IMR-90 (cell line): ENCODE measurements at regions not wholly inside any gene's neighbourhood (a gene's known extent, or its start where the extent isn't known, plus 50 kb on each side); places are given as distances from the start of the nearest gene placed in this dataset.

Source experiments
- ATAC-seq: fragments of 200-7000 bp; cut with Tn5 transposase; 2 replicates; pipeline ENCODE4 v1.9.1; 2020; ENCODE audit warnings: low read depth, mild to moderate bottlenecking, moderate library complexity
- BruUV-seq: library from RNA; stranded (reverse); fragments of 400-500 nt; replicated peaks from 2 replicates; lab custom pipeline; 2021; lab: Mats Ljungman, UMichigan
- CTCF ChIA-PET: fragments of 300-600 bp; formaldehyde crosslinking; extraction: SDS; loops from one replicate; lab custom pipeline; 2021; ENCODE audit warnings: antibody characterized with exemption; lab: Yijun Ruan, JAX
- POLR2A ChIA-PET: fragments of 300-600 bp; sonication (Branson Sonifier 250); formaldehyde crosslinking; loops from one replicate; lab custom pipeline; 2022; ENCODE audit warnings: antibody characterized with exemption; ENCODE audit not compliant: unreplicated experiment; lab: Charles Lee
- DNase-seq: peaks from one replicate; pipeline ENCODE4 v3.0.0; 2013
- H2AFZ ChIP-seq: replicated peaks from 2 replicates; pipeline ENCODE3; 2013; ENCODE audit warnings: low read length, mild to moderate bottlenecking; ENCODE audit not compliant: poor library complexity
- H2AK5ac ChIP-seq: 2 replicates; pipeline ENCODE4 v1.6.1; 2013; ENCODE audit warnings: low read depth, low read length, inconsistent platforms
- H2AK9ac ChIP-seq: replicated peaks from 2 replicates; pipeline ENCODE3; 2013; ENCODE audit warnings: mild to moderate bottlenecking, low read depth, low read length, moderate library complexity; ENCODE audit not compliant: poor library complexity
- H2BK120ac ChIP-seq: 2 replicates; pipeline ENCODE4 v1.6.1; 2013; ENCODE audit warnings: low read depth, low read length, inconsistent platforms
- H2BK15ac ChIP-seq: 3 replicates; pipeline ENCODE4 v1.6.1; 2013; ENCODE audit warnings: low read depth, low read length, inconsistent platforms
- H2BK20ac ChIP-seq: 2 replicates; pipeline ENCODE4 v1.6.1; 2013; ENCODE audit warnings: low read depth, mild to moderate bottlenecking, inconsistent platforms, low read length, moderate library complexity
- H2BK5ac ChIP-seq: 2 replicates; pipeline ENCODE4 v1.6.1; 2013; ENCODE audit warnings: mild to moderate bottlenecking, low read depth, low read length, inconsistent platforms; ENCODE audit not compliant: poor library complexity, severe bottlenecking
- H3K14ac ChIP-seq: replicated peaks from 2 replicates; pipeline ENCODE4 v1.6.1; 2013; ENCODE audit warnings: low read depth, low read length, inconsistent platforms
- H3K18ac ChIP-seq: 2 replicates; pipeline ENCODE4 v1.6.1; 2013; ENCODE audit warnings: low read depth, low read length, control low read depth
- H3K23ac ChIP-seq: 2 replicates; pipeline ENCODE4 v1.6.1; 2013; ENCODE audit warnings: low read depth, low read length, inconsistent platforms
- H3K27ac ChIP-seq: 2 replicates; pipeline ENCODE4 v1.5.1; 2013; ENCODE audit warnings: mild to moderate bottlenecking, control low read depth, low read length; ENCODE audit not compliant: insufficient read depth
- H3K27me3 ChIP-seq: 2 replicates; pipeline ENCODE4 v1.6.1; 2013; ENCODE audit warnings: low read length; ENCODE audit not compliant: control insufficient read depth, insufficient read depth
- H3K36me3 ChIP-seq: 2 replicates; pipeline ENCODE4 v1.6.1; 2013; ENCODE audit warnings: low read length, mixed read lengths; ENCODE audit not compliant: control insufficient read depth, insufficient read depth
- H3K4ac ChIP-seq: 2 replicates; pipeline ENCODE4 v1.6.1; 2013; ENCODE audit warnings: low read depth, low read length, inconsistent platforms
- H3K4me1 ChIP-seq: 2 replicates; pipeline ENCODE4 v1.6.1; 2013; ENCODE audit warnings: low read length, mixed read lengths; ENCODE audit not compliant: control insufficient read depth, insufficient read depth
- H3K4me2 ChIP-seq: 2 replicates; pipeline ENCODE4 v1.6.1; 2013; ENCODE audit warnings: low read depth, mild to moderate bottlenecking, control low read depth, low read length, moderate library complexity
- H3K4me3 ChIP-seq: 2 replicates; pipeline ENCODE4 v1.5.1; 2013; ENCODE audit warnings: low read depth, mild to moderate bottlenecking, control low read depth, low read length, moderate library complexity; ENCODE audit not compliant: insufficient read depth
- H3K56ac ChIP-seq: 2 replicates; pipeline ENCODE4 v1.6.1; 2013; ENCODE audit warnings: low read length, inconsistent platforms; ENCODE audit not compliant: insufficient read depth; ENCODE audit errors: extremely low read depth
- H3K79me1 ChIP-seq, 2 experiments: 2 replicates each; pipeline ENCODE4 v1.6.1; 2013; ENCODE audit warnings: low read length in 2 of 2, inconsistent platforms in 1 of 2, low read depth in 1 of 2
- H3K9ac ChIP-seq: 2 replicates; pipeline ENCODE4 v1.6.1; 2013; ENCODE audit warnings: low read depth, low read length, control low read depth
- H3K9me1 ChIP-seq: 2 replicates; pipeline ENCODE4 v1.6.1; 2013; ENCODE audit warnings: low read length, inconsistent platforms; ENCODE audit not compliant: insufficient read depth
- H3K9me3 ChIP-seq: 2 replicates; pipeline ENCODE4 v1.6.1; 2013; ENCODE audit warnings: low read length; ENCODE audit not compliant: control insufficient read depth, insufficient read depth
- H4K20me1 ChIP-seq: 2 replicates; pipeline ENCODE4 v1.6.1; 2013; ENCODE audit warnings: low read length, inconsistent platforms; ENCODE audit not compliant: insufficient read depth
- H4K5ac ChIP-seq: 2 replicates; pipeline ENCODE4 v1.6.1; 2013; ENCODE audit warnings: mild to moderate bottlenecking, low read depth, low read length, control low read depth
- H4K8ac ChIP-seq, 2 experiments: 2 replicates each; pipeline ENCODE4 v1.6.1; 2013; ENCODE audit warnings: low read depth in 2 of 2, low read length in 2 of 2, control low read depth in 1 of 2, inconsistent platforms in 1 of 2
- H4K91ac ChIP-seq: 2 replicates; pipeline ENCODE4 v1.6.1; 2013; ENCODE audit warnings: low read depth, low read length, inconsistent platforms; ENCODE audit not compliant: insufficient read depth
- MAFK ChIP-seq: IDR thresholded peaks from 2 replicates; pipeline ENCODE4 v1.6.1; 2012; ENCODE audit warnings: low read depth, low read length, improper control_type of control experiment
- WGBS, 2 experiments: methylation state at CpG; one replicate each; pipeline versions ENCODE4 v1.1.5 to v1.1.7; 2013; ENCODE audit warnings: missing lambda C conversion rate in 2 of 2; ENCODE audit not compliant: insufficient read length in 1 of 2; ENCODE audit errors: extremely low coverage in 2 of 2; 5-methylcytosine and 5-hydroxymethylcytosine counted together
- dilution Hi-C: fragments of 300-500 bp; cut with HindIII; formaldehyde crosslinking; loops from one replicate; pipeline ENCODE4 v1.14.3; 2018; ENCODE audit warnings: low sequenced_read_pairs; ENCODE audit not compliant: unreplicated experiment
- in situ Hi-C: fragments of 300-500 bp; cut with MboI; formaldehyde crosslinking; loops from 3 replicates; pipeline ENCODE4 v1.14.3; 2019; ENCODE audit warnings: low sequenced_read_pairs, inconsistent platforms, mixed read lengths
- intact Hi-C: fragments of 100-400 bp; cut with micrococcal nuclease; formaldehyde crosslinking; loops from 2 replicates; pipeline ENCODE4 v1.10.0; 2022

DNA sequence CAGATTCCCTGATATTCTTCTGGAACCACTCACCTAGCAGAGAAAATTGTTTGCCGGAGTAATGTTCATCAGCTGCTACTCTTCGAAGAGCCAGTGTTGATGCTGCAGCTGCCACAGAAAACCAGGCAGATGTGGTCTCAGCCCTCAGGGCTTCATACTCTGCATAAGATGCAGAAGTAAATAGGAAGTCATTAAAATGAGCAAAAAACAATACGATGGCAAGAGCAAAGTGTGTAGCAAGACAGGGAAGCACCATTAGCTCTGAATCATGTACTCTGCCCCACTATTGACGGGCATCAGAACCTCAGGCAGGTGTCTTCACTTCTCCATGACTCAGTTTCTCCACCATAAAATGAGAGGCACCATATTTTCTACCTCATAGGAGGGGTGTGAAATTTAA lies 991.6 kb upstream of the TMEM132C start:
- H3K27me3 ChIP-seq: no peaks in the 10 kb centered on the region
- CTCF ChIA-PET: interaction anchor here (0.5 kb wide), 1 partner anchor 160 kb away, joined by 3 read pairs; no protein-coding TSS in a partner anchor
- no TSS peak for BruUV-seq
- no peak overlapping the region for H2BK5ac ChIP-seq
- no peak for TF ChIP-seq MAFK
- no peak overlapping the region for H3K27ac ChIP-seq
- dilution Hi-C loops (no loop called here), in situ Hi-C loops (no loop called here), intact Hi-C loops (no loop called here)
- H2AK9ac ChIP-seq: no peak overlapping the region
- H4K5ac ChIP-seq: no peak overlapping the region
- H2BK15ac ChIP-seq: no peak overlapping the region
- no peak overlapping the region for H3K14ac ChIP-seq
- no peak for DNase-seq
- no peak overlapping the region for H3K4me2 ChIP-seq
- H3K9me1 ChIP-seq: no peaks in the 10 kb centered on the region
- H3K4ac ChIP-seq: no peak overlapping the region
- no peak overlapping the region for H3K9ac ChIP-seq
- no peak overlapping the region for H3K4me3 ChIP-seq
- H2AK5ac ChIP-seq: no peak overlapping the region
- peaks cover 5% of the 10 kb centered on the region; the same call in 1 of the 2 replicates for H3K9me3 ChIP-seq
- ATAC-seq: no peak
- H3K36me3 ChIP-seq: no peaks in the 10 kb centered on the region
- no peak overlapping the region for H3K56ac ChIP-seq
- H2BK20ac ChIP-seq: no peak overlapping the region
- peaks cover 6% of the 10 kb centered on the region; the same call in 1 of the 2 replicates for H3K4me1 ChIP-seq
- no peaks in the 10 kb centered on the region for H3K79me1 ChIP-seq
- WGBS, 2 experiments: no CpG with 5 or more reads among the region's 4 CpGs
- H3K18ac ChIP-seq: no peak overlapping the region
- no peak overlapping the region for H3K23ac ChIP-seq
- H2BK120ac ChIP-seq: no peak overlapping the region
- no peaks in the 10 kb centered on the region for H4K20me1 ChIP-seq
- POLR2A ChIA-PET: no interaction called here
- H4K8ac ChIP-seq: no peak overlapping the region
- no peak overlapping the region for H2AFZ ChIP-seq
- H4K91ac ChIP-seq: no peak overlapping the region
